Mucosa of descending colon (tissue), 3 donors: ENCODE measurements at regions not wholly inside any gene's neighbourhood (a gene's known extent, or its start where the extent isn't known, plus 50 kb on each side); places are given as distances from the start of the nearest gene placed in this dataset.

ENCODE experiments used
- ATAC-seq: fragments of 200-7000 bp; cut with Tn5 transposase; one replicate; pipeline ENCODE4 v1.9.1; 2020; ENCODE audit warnings: mild to moderate bottlenecking, moderate library complexity
- DNase-seq, 3 donors: peaks; one replicate each; pipeline ENCODE4 v3.0.0-alpha.2; 2020
- H3K36me3 ChIP-seq: fragments of 200-600 bp; one replicate; pipeline ENCODE4 v1.8.0; 2021; ENCODE audit warnings: low read depth, mild to moderate bottlenecking
- H3K4me1 ChIP-seq: fragments of 200-600 bp; one replicate; pipeline ENCODE4 v1.8.0; 2021; ENCODE audit warnings: low read depth, mild to moderate bottlenecking
- H3K4me3 ChIP-seq: fragments of 200-600 bp; one replicate; pipeline ENCODE4 v1.8.0; 2021; ENCODE audit warnings: mild to moderate bottlenecking
- H3K9me3 ChIP-seq: fragments of 200-600 bp; one replicate; pipeline ENCODE4 v1.8.0; 2021; ENCODE audit warnings: mild to moderate bottlenecking
- CTCF ChIP-seq: fragments of 200-600 bp; IDR thresholded peaks from one replicate; pipeline ENCODE4 v1.8.0; 2022; ENCODE audit warnings: antibody characterized with exemption, mild to moderate bottlenecking
- intact Hi-C, 2 donors: fragments of 100-400 bp; cut with DNase I in 1 of 2; cut with micrococcal nuclease in 1 of 2; formaldehyde crosslinking; loops; one replicate each; pipeline versions ENCODE4 v1.11.0 to v1.11.1; 2022; cut with DNase I, micrococcal nuclease
- donor health status: DM: no; HTN: no; CAD: no; lungs with moderate emphysema.
- donor health status: DM: no; HTN: no; CAD: no.
- donor health status: DM: no; HTN: yes; CAD: no.

DNA sequence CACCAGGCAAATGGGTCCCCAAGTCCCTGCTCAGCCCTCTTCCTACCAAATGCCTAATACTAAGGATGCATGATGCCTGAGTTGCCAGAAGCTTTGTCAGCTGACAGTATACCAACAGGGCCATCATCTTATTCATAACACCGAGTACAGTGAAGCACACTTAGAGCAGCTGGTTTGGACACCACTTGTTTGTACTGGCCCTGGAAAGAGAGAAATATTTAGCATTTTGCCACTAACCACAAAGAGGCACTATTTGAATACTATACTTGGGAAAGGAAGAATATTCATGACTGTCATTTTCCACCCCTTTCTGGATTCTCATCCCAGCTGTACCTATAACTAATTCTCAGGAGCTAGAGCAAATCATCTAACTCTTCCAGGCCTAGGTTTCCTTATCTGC lies 364.4 kb upstream of the KIF2A start:
- intact Hi-C loops = no loop called here

DNA sequence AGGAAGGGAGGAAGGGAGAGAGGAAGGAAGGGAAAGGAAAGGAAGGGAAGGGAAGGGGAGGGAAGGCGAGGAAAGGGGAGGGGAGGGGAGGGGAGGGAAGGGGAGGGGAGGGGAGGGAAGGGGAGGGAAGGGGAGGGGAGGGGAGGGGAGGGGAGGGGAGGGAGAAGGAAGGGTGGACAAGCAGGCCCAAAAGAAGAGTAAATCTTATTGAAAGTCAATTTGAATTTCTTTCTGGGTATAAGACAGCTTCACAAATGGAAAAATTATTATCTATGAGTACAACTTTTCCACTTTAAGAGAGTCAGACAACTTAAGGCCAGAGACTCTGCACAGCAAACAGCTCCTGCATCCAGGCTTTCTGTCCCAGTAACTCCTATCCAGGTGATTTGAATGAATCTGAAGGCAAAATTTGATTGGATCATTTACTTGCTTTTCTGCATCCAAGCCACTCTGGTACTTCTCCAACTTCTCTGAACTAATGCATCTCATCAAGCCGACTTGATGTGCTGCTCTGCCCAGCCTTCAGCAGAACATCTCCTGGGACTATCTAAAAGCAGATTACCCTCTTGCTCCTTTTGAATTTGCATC lies 363.4 kb upstream of the KIF2A start:
- DNase-seq = no peak

More for the DNA sequence above, 364.4 kb upstream of the KIF2A start:
- ATAC-seq (no peak), DNase-seq (no peak)
- H3K4me1 ChIP-seq = no peaks in the 10 kb centered on the region
- H3K4me3 ChIP-seq = no peak overlapping the region
- no peaks in the 10 kb centered on the region for H3K9me3 ChIP-seq
- no peaks in the 10 kb centered on the region for H3K36me3 ChIP-seq
- no peak for TF ChIP-seq CTCF

GRCh38 chr5:61943713-61944112 lies 362.3 kb upstream of the KIF2A start:
- Histone ChIP-seq H3K36me3 (no peaks in the 10 kb centered on the region), H3K4me3 (no peak overlapping the region), H3K4me1 (no peaks in the 10 kb centered on the region), H3K9me3 (no peaks in the 10 kb centered on the region)
- intact Hi-C loops = no loop called here
- DNase-seq = no peak
- no peak for ATAC-seq
- no peak for TF ChIP-seq CTCF

More for the DNA sequence above, 363.4 kb upstream of the KIF2A start:
- no peak for ATAC-seq
- Histone ChIP-seq H3K9me3 (no peaks in the 10 kb centered on the region), H3K4me3 (no peak overlapping the region), H3K4me1 (no peaks in the 10 kb centered on the region), H3K36me3 (no peaks in the 10 kb centered on the region)
- no peak for TF ChIP-seq CTCF
- intact Hi-C loops = no loop called here

DNA sequence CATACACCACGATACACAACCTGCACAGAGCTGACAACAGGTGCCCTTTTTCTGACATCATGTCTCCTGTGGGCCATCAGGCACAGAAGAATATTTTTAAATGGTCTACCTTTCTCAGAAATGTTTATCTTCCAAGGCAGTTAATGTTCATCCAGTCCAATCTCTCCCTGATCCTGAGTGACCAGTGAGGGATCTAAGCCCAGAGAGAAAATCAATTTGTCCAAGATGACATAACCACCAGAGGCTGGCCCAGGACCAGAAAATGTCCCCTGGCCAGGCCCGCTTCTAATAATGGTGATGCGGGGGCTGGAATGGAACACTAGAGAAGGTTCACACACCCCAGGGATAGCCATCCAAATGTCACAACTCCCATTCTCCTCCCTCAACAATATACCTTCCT lies 357.9 kb upstream of the KIF2A start:
- no peak for ATAC-seq

DNA sequence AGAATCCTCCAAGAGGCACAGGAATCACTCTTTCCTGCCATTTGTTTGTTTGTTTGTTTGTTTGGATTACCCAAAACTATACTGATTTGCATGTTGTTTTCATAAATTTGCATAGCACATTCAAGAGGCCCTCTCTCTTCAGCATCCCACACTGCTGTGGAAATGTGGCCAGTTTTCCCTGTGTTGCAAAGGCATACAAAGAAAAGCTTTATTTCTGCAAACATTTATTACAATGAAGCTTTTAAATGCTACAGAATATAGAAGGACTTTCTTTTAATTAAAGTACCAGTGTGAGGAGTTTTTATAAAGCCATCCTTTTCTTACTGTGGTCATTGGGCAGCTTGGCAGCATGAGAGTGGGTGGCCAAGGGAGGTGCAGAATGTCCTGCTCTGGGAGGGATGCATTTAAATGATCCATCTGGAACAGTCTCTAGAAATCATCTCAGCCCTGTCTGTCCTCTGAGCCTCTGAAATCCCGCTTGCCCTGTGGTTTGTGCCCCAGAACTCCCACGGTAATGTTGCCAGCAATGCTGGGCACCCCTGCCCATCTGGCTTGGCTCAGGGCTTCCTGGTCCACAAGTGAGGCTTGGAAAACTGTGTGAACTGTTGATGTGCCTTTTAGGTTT lies 356.8 kb upstream of the KIF2A start:
- ATAC-seq = no peak
- no peak overlapping the region for H3K4me3 ChIP-seq
- H3K4me1 ChIP-seq = no peaks in the 10 kb centered on the region
- intact Hi-C loops = no loop called here
- no peak for DNase-seq
- no peak for TF ChIP-seq CTCF
- H3K9me3 ChIP-seq = no peaks in the 10 kb centered on the region
- H3K36me3 ChIP-seq = no peaks in the 10 kb centered on the region

More for the DNA sequence above, 357.9 kb upstream of the KIF2A start:
- Histone ChIP-seq H3K4me1 (no peaks in the 10 kb centered on the region), H3K4me3 (no peak overlapping the region), H3K9me3 (no peaks in the 10 kb centered on the region), H3K36me3 (no peaks in the 10 kb centered on the region)
- intact Hi-C loops = no loop called here
- TF ChIP-seq CTCF = no peak
- DNase-seq = no peak
